ENCODE measurements at regions not wholly inside any gene's neighbourhood (a gene's known extent, or its start where the extent isn't known, plus 50 kb on each side); places are given as distances from the start of the nearest gene placed in this dataset.
"Not testable (repeated sequence)": the region's sequence is repeated elsewhere in the genome, so short reads cannot be mapped to it uniquely, and the experiment has no call there.

DNA sequence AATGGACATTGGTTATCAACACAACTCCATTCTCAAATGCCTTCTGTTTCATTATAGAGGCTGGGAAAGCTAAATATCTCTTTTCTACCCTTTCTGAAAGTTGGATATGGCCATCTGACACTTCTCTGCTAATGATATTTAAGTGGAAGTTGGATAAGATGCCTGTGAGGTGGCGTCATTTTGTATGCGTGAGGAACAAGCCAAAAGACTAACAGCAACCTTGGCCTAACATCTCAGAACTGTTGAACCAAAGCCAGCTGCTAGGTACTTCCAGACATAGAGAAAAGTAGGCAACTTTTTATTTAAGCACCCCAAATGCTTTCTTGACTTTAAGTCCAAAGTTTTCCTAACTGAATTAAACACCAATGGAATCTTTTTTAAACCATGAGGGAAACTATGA is 708.4 kb downstream of the CD109 start:
- TF ChIP-seq, protein P1, sequence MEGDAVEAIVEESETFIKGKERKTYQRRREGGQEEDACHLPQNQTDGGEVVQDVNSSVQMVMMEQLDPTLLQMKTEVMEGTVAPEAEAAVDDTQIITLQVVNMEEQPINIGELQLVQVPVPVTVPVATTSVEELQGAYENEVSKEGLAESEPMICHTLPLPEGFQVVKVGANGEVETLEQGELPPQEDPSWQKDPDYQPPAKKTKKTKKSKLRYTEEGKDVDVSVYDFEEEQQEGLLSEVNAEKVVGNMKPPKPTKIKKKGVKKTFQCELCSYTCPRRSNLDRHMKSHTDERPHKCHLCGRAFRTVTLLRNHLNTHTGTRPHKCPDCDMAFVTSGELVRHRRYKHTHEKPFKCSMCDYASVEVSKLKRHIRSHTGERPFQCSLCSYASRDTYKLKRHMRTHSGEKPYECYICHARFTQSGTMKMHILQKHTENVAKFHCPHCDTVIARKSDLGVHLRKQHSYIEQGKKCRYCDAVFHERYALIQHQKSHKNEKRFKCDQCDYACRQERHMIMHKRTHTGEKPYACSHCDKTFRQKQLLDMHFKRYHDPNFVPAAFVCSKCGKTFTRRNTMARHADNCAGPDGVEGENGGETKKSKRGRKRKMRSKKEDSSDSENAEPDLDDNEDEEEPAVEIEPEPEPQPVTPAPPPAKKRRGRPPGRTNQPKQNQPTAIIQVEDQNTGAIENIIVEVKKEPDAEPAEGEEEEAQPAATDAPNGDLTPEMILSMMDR (IDR thresholded peaks at IDR 0.05): no peak
- TF ChIP-seq POLR2A (IDR thresholded peaks at IDR 0.05): no peak
- Histone ChIP-seq H3K9me3 (no peaks in the 10 kb centered on the region), H3K4me1 (no peaks in the 10 kb centered on the region), H3K27me3 (no peaks in the 10 kb centered on the region), H3K36me3 (no peaks in the 10 kb centered on the region), H3K27ac (no peak overlapping the region), H3K4me3 (no peak overlapping the region)
- intact Hi-C loops (cut with DNase I; ENCODE audit: low total_unique reads): no loop called here
- no peak for DNase-seq

DNA sequence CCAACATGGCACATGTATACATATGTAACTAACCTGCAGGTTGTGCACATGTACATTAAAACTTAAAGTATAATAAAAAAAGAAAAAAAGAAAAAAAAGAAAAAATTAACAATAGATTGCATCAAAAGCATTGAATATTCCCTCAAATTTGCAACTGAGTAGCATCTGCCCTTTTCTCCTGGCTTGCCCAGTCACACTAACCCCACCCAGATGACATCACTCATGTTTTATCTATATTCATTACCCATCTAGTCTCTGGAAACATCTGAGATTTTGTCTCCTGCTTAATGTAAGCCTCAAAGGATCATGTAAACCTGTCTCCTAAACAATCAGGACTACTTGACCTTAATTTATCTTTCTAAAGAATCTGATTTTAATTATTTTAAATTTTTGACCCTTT is 706.8 kb downstream of the CD109 start:
- intact Hi-C loops (cut with DNase I; ENCODE audit: low total_unique reads): no loop called here
- no peaks in the 10 kb centered on the region for H3K36me3 ChIP-seq
- no peak overlapping the region for H3K27ac ChIP-seq
- H3K4me3 ChIP-seq: no peak overlapping the region
- TF ChIP-seq, protein P1 (IDR thresholded peaks at IDR 0.05): no peak
- TF ChIP-seq POLR2A (IDR thresholded peaks at IDR 0.05): no peak
- no peak for DNase-seq
- H3K9me3 ChIP-seq: no peaks in the 10 kb centered on the region
- no peaks in the 10 kb centered on the region for H3K4me1 ChIP-seq
- no peaks in the 10 kb centered on the region for H3K27me3 ChIP-seq

DNA sequence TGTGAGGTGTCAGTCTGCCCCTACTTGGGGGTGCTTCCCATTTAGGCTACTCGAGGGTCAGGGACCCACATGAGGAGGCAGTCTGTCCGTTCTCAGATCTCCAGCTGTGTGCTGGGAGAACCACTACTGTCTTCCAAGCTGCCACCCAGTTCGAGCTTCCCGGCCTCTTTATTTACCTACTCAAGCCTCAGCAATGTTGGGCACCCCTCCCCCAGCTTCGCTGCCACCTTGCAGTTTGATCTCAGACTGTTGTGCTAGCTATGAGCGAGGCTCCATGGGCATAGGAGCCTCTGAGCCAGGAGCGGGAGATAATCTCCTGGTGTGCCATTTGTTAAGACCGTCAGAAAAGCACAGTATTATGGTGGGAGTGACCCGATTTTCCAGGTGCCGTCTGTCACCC is 682.4 kb downstream of the CD109 start:
- H3K27me3 ChIP-seq; H3K4me3 ChIP-seq; H3K36me3 ChIP-seq; DNase-seq; H3K9me3 ChIP-seq; H3K4me1 ChIP-seq; intact Hi-C loops (cut with DNase I; ENCODE audit: low total_unique reads); H3K27ac ChIP-seq: not testable (repeated sequence)

DNA sequence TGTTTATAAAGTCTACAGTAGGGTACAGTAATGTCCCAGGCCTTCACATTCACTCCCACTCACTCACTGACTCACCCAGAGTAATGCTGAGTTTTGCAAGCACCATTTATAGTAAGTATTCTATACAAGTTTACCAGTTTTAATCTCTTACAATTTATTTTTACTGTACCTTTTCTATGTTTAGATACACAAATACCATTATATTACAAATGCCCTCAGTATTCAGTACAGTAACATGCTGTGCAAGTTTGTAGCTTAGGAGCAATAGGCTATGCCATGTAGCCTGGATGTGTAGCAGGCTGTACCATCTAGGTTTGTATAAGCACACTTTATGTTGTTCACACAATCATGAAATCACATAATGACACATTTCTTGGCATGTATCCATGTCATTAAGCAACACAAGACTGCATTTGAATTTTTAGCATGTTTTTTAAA is 673.6 kb downstream of the CD109 start:
- TF ChIP-seq, protein P1 (IDR thresholded peaks at IDR 0.05): no peak
- TF ChIP-seq POLR2A (IDR thresholded peaks at IDR 0.05): no peak
- H3K27ac ChIP-seq: no peak overlapping the region
- no peaks in the 10 kb centered on the region for H3K9me3 ChIP-seq
- no peaks in the 10 kb centered on the region for H3K27me3 ChIP-seq
- intact Hi-C loops (cut with DNase I; ENCODE audit: low total_unique reads): no loop called here
- H3K36me3 ChIP-seq: no peaks in the 10 kb centered on the region
- no peak for DNase-seq
- no peak overlapping the region for H3K4me3 ChIP-seq
- H3K4me1 ChIP-seq: no peaks in the 10 kb centered on the region

DNA sequence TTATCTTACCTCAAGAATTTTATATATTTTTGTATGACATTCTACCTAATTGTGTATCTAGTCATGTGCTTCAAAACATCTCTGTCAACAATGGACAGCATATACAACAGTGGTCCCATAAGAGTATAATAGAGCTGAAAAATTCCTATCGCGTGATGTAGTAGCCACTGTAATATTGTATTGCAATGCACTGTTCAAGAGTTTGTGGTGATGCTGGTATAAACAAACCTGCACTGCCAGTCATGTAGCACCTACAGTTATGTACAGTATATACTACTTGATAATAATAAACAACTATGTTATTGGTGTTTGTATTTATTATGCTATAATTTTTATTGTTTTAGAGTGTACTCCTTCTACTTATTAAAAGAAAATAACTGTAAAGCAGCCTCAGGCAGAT is 672.7 kb downstream of the CD109 start:
- H3K4me1 ChIP-seq: no peaks in the 10 kb centered on the region
- H3K36me3 ChIP-seq: no peaks in the 10 kb centered on the region
- H3K4me3 ChIP-seq: no peak overlapping the region
- no peaks in the 10 kb centered on the region for H3K27me3 ChIP-seq
- intact Hi-C loops (cut with DNase I; ENCODE audit: low total_unique reads): no loop called here
- no peak for DNase-seq
- H3K27ac ChIP-seq: no peak overlapping the region
- H3K9me3 ChIP-seq: no peaks in the 10 kb centered on the region
- no peak for TF ChIP-seq POLR2A (IDR thresholded peaks at IDR 0.05)
- TF ChIP-seq, protein P1 (IDR thresholded peaks at IDR 0.05): no peak

DNA sequence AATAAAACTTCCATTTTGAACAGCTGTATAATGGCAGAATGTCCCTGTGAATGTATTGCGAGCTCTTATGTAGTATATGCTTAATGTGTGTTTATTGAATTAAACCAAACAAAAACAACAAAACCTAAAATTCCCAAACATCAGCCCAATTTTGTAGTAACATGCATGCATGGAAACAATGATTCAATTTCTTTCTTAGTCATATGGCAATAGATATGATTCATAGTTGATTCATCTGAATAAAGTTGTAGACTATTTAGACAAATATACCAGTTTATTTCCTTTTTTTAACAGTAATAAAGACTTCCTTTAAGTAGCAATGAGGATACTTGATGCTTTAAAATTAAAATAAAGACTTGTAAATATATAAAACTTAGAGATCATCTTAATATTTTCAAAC is 670.6 kb downstream of the CD109 start:
- Histone ChIP-seq H3K36me3 (no peaks in the 10 kb centered on the region), H3K27ac (no peak overlapping the region), H3K27me3 (peaks cover 0 to 4% of the 10 kb centered on the region in 2 donors), H3K4me3 (no peak overlapping the region), H3K9me3 (no peaks in the 10 kb centered on the region), H3K4me1 (no peaks in the 10 kb centered on the region)
- no peak for DNase-seq
- no peak for TF ChIP-seq POLR2A (IDR thresholded peaks at IDR 0.05)
- TF ChIP-seq, protein P1 (IDR thresholded peaks at IDR 0.05): no peak
- intact Hi-C loops (cut with DNase I; ENCODE audit: low total_unique reads): no loop called here

All from uterus (tissue), 3 donors.